ENCODE measurements at regions not wholly inside any gene's neighbourhood (a gene's known extent, or its start where the extent isn't known, plus 50 kb on each side); places are given as distances from the start of the nearest gene placed in this dataset.

DNA sequence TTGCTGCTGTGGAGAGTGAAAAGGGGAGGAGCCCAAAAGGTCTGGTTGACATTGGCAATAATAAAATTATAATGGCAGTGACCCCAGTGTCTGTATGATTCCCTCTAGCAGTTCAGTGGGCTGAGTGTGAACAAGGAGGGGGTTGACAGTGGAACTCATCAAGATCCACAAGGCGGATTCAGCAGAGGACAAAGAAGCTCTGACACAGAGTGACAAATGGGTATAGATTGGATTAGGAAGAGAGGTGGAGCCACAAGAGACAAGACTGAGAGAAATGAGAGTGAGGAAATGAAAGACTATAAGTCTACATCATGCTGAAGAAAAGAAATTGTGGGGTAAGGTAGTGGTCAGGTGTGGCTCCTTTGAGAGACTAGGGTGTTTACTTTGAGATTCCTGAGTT lies 58.9 kb downstream of the CCDC71L start:
- no peak for TF ChIP-seq ATF7-NPFF (CRISPR knock-in tag; IDR thresholded peaks at IDR 0.05; ENCODE audit: low read depth)
- no peak for TF ChIP-seq ZNF33B (CRISPR knock-in tag; IDR thresholded peaks at IDR 0.05)
- no peak for TF ChIP-seq CAMTA2 (CRISPR knock-in tag; IDR thresholded peaks at IDR 0.05; ENCODE audit: borderline replicate concordance)
- TF ChIP-seq, protein P1, sequence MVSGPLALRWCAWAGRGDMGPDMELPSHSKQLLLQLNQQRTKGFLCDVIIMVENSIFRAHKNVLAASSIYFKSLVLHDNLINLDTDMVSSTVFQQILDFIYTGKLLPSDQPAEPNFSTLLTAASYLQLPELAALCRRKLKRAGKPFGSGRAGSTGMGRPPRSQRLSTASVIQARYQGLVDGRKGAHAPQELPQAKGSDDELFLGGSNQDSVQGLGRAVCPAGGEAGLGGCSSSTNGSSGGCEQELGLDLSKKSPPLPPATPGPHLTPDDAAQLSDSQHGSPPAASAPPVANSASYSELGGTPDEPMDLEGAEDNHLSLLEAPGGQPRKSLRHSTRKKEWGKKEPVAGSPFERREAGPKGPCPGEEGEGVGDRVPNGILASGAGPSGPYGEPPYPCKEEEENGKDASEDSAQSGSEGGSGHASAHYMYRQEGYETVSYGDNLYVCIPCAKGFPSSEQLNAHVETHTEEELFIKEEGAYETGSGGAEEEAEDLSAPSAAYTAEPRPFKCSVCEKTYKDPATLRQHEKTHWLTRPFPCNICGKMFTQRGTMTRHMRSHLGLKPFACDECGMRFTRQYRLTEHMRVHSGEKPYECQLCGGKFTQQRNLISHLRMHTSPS (CRISPR knock-in tag; IDR thresholded peaks at IDR 0.05; ENCODE audit: low read depth): no peak
- TF ChIP-seq GABPA (IDR thresholded peaks at IDR 0.05; ENCODE audit: low read depth, low read length): no peak
- TF ChIP-seq GABPA (CRISPR knock-in tag; IDR thresholded peaks at IDR 0.05; ENCODE audit: low read depth): no peak
- no peak for TF ChIP-seq KLF6 (CRISPR knock-in tag; IDR thresholded peaks at IDR 0.05)
- TF ChIP-seq POLR2AphosphoS5 (IDR thresholded peaks at IDR 0.05; ENCODE audit: low read depth, low read length): no peak
- TF ChIP-seq EP300 (IDR thresholded peaks at IDR 0.05; ENCODE audit: low read depth in 2 of 2, low read length in 2 of 2): no peak
- TF ChIP-seq EP300 (CRISPR knock-in tag; IDR thresholded peaks at IDR 0.05; ENCODE audit: borderline replicate concordance): no peak
- TF ChIP-seq ZNF17 (CRISPR knock-in tag; IDR thresholded peaks at IDR 0.05): no peak
- no peak for TF ChIP-seq TBP (CRISPR knock-in tag; IDR thresholded peaks at IDR 0.05)
- no peak for TF ChIP-seq PPARG (CRISPR knock-in tag; conservative IDR thresholded peaks at IDR 0.05)
- TF ChIP-seq ZFP36 (IDR thresholded peaks at IDR 0.05; ENCODE audit: borderline replicate concordance, low read depth, low read length, partially characterized antibody): no peak
- TF ChIP-seq ARNT2 (CRISPR knock-in tag; IDR thresholded peaks at IDR 0.05; ENCODE audit: low read depth): no peak
- no peak for TF ChIP-seq SRF (IDR thresholded peaks at IDR 0.05; ENCODE audit: low read depth, low read length)

All from HepG2 (cell line).